GM18867 (cell line): ENCODE measurements at regions not wholly inside any gene's neighbourhood (a gene's known extent, or its start where the extent isn't known, plus 50 kb on each side); places are given as distances from the start of the nearest gene placed in this dataset.

Experiments
- ATAC-seq: cut with Tn5 transposase; IDR thresholded peaks from one replicate; pipeline ENCODE4 v1.9.1; 2021; ENCODE audit warnings: mild to moderate bottlenecking, moderate library complexity; ENCODE audit not compliant: unreplicated experiment

GRCh38 chr16:80023865-80024264 lies 423.3 kb upstream of the MAF start:
- no peak for ATAC-seq

- no peak for ATAC-seq
Measured at GRCh38 chr16:80019395-80019794, 418.9 kb upstream of the MAF start.

- ATAC-seq: no peak
Measured at GRCh38 chr16:80018466-80018865, 417.9 kb upstream of the MAF start.

GRCh38 chr16:80016731-80017326 lies 416.3 kb upstream of the MAF start:
- no peak for ATAC-seq

GRCh38 chr16:80015566-80015965 lies 415.0 kb upstream of the MAF start:
- ATAC-seq: no peak

GRCh38 chr16:80014241-80014939 lies 413.9 kb upstream of the MAF start:
- ATAC-seq: no peak

- no peak for ATAC-seq
Measured at GRCh38 chr16:80012586-80012985, 412.0 kb upstream of the MAF start.

GRCh38 chr16:80009971-80010659 lies 409.6 kb upstream of the MAF start:
- no peak for ATAC-seq

GRCh38 chr16:80008857-80009256 lies 408.3 kb upstream of the MAF start:
- ATAC-seq: no peak

GRCh38 chr16:80007231-80007630 lies 406.7 kb upstream of the MAF start:
- no peak for ATAC-seq

- no peak for ATAC-seq
Measured at GRCh38 chr16:80006241-80007215, 406.0 kb upstream of the MAF start.

GRCh38 chr16:80004113-80004512 lies 403.6 kb upstream of the MAF start:
- no peak for ATAC-seq

GRCh38 chr16:80002261-80002660 lies 401.7 kb upstream of the MAF start:
- no peak for ATAC-seq

- no peak for ATAC-seq
Measured at GRCh38 chr16:79998143-79998542, 397.6 kb upstream of the MAF start.

- ATAC-seq: no peak
Measured at GRCh38 chr16:79997257-79997656, 396.7 kb upstream of the MAF start.

GRCh38 chr16:79996321-79996720 lies 395.8 kb upstream of the MAF start:
- no peak for ATAC-seq

GRCh38 chr16:79995315-79995714 lies 394.8 kb upstream of the MAF start:
- no peak for ATAC-seq

GRCh38 chr16:79994418-79994817 lies 393.9 kb upstream of the MAF start:
- no peak for ATAC-seq

GRCh38 chr16:79993629-79994209 lies 393.2 kb upstream of the MAF start:
- ATAC-seq: no peak

- ATAC-seq: no peak
Measured at GRCh38 chr16:79991969-79992368, 391.4 kb upstream of the MAF start.

GRCh38 chr16:79988721-79989220 lies 388.2 kb upstream of the MAF start:
- no peak for ATAC-seq
